ENCODE measurements at regions not wholly inside any gene's neighbourhood (a gene's known extent, or its start where the extent isn't known, plus 50 kb on each side); places are given as distances from the start of the nearest gene placed in this dataset.

DNA sequence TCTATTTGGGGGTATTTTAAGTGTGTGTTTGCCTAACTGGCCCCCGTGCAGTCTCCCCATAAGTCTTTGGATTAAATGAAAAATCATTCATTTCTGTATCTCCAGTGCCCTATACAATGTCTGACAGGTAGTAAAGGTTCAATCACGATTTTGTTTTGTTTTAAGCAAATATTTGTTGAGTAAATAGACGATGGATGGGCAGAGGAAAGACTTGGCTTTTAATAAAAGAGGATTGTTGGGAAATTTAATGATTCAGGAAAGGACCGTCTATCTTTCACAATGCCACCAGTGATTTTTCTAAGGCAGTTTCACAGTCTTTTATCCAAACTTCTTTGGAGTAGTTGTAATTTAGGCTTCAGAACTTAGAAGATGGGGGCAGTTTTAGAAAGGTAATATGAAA is 636.6 kb upstream of the GOT2 start:
- TF ChIP-seq, protein P1, sequence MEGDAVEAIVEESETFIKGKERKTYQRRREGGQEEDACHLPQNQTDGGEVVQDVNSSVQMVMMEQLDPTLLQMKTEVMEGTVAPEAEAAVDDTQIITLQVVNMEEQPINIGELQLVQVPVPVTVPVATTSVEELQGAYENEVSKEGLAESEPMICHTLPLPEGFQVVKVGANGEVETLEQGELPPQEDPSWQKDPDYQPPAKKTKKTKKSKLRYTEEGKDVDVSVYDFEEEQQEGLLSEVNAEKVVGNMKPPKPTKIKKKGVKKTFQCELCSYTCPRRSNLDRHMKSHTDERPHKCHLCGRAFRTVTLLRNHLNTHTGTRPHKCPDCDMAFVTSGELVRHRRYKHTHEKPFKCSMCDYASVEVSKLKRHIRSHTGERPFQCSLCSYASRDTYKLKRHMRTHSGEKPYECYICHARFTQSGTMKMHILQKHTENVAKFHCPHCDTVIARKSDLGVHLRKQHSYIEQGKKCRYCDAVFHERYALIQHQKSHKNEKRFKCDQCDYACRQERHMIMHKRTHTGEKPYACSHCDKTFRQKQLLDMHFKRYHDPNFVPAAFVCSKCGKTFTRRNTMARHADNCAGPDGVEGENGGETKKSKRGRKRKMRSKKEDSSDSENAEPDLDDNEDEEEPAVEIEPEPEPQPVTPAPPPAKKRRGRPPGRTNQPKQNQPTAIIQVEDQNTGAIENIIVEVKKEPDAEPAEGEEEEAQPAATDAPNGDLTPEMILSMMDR (IDR thresholded peaks at IDR 0.05; ENCODE audit: low read depth, low read length): no peak
- Histone ChIP-seq H3K4me3 (ENCODE audit: low read depth, low read length) (no peak overlapping the region), H3K27me3 (ENCODE audit: insufficient read depth, low read depth, severe bottlenecking) (peaks cover 3% of the 10 kb centered on the region), H3K27ac (no peak overlapping the region), H3K9me3 (ENCODE audit: severe bottlenecking) (no peaks in the 10 kb centered on the region), H3K36me3 (no peaks in the 10 kb centered on the region)
- no peak for DNase-seq

DNA sequence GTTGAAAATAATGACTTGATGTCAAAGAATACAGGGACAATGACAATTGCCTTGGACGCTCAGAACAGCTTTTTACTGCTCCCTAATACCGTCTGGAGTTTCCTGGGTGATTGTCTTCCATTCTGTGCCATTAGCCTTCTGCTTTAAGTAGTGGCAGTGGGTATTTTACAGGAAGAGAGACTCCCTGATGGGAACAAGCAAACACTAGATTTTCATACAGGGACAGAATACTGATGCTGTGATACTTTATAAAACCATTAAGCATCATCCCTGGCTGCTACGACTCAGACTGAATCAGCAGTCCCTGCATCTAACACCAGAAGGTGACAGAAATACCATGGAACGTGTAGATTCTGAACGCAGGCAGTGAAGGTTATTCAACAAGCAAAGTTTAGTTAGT is 635.4 kb upstream of the GOT2 start:
- H3K27ac ChIP-seq: no peak overlapping the region
- H3K9me3 ChIP-seq (ENCODE audit: severe bottlenecking): no peaks in the 10 kb centered on the region
- H3K36me3 ChIP-seq: no peaks in the 10 kb centered on the region
- no peak overlapping the region for H3K4me3 ChIP-seq (ENCODE audit: low read depth, low read length)
- H3K27me3 ChIP-seq (ENCODE audit: insufficient read depth, low read depth, severe bottlenecking): peaks cover 3% of the 10 kb centered on the region
- TF ChIP-seq, protein P1 (IDR thresholded peaks at IDR 0.05; ENCODE audit: low read depth, low read length): no peak
- DNase-seq: no peak

DNA sequence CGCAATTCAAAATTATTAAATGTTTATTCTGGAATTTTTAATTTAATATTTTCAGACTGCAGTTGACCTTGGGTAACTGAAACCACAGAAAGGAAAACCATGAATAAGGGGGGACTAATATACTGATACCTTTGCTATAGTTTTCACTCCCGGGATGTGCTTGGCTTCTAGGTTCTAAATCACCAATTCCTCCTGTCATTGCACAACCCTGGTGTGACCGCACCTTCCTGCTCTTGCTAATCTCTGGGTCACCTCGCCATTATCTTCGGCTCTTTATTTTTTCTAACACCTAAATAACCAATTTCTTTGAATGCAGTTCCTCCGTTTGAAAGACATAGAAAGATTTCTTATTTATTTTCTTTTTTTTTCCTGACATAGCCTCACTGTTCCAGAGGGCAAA is 634.5 kb upstream of the GOT2 start:
- Histone ChIP-seq H3K4me3 (ENCODE audit: low read depth, low read length) (no peak overlapping the region), H3K36me3 (no peaks in the 10 kb centered on the region), H3K9me3 (ENCODE audit: severe bottlenecking) (no peaks in the 10 kb centered on the region), H3K27me3 (ENCODE audit: insufficient read depth, low read depth, severe bottlenecking) (peaks cover 3% of the 10 kb centered on the region), H3K27ac (no peak overlapping the region)
- DNase-seq: no peak
- TF ChIP-seq, protein P1 (IDR thresholded peaks at IDR 0.05; ENCODE audit: low read depth, low read length): no peak

DNA sequence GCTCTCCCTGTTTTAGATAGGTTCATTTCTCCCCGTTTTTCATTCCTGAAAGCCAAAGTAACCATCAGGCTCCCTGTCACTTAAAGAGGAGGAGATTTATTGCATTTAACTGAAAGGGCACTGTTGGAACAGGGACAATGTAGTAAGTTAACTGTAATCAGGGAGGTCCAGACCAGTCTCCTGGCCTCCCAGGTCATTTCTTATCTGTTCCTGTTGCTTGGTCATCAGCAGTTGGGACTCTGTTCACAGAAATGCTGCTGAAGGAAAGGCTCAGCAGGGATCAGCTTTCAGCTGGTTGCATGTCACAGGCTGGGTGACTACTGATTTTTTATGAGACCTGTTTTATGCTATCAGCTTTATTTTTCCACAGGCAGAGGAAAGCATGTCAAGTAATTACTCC is 622.6 kb upstream of the GOT2 start:
- Histone ChIP-seq H3K36me3 (no peaks in the 10 kb centered on the region), H3K4me3 (ENCODE audit: low read depth, low read length) (no peak overlapping the region), H3K27me3 (ENCODE audit: insufficient read depth, low read depth, severe bottlenecking) (peaks cover 3% of the 10 kb centered on the region), H3K27ac (no peak overlapping the region), H3K9me3 (ENCODE audit: severe bottlenecking) (no peaks in the 10 kb centered on the region)
- no peak for DNase-seq
- TF ChIP-seq, protein P1 (IDR thresholded peaks at IDR 0.05; ENCODE audit: low read depth, low read length): no peak

DNA sequence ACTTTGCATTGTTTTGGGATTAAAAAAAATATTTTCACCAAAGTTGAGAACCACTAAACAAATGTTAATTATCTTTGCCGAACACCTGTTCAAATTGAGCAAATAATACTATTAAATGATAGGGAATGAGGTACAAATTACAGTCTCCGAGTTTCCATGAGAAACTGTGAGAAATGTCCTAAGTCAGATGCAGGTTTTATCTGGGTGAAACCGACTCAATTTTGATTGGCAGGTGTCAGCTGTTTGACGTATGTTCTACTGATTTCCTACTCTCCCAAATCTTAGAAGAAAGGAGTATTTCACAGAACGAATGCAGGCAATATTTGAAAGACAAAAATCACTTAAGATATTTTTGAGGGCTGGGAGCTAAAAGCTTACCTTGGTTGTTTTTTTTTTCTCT is 622.0 kb upstream of the GOT2 start:
- Histone ChIP-seq H3K27me3 (ENCODE audit: insufficient read depth, low read depth, severe bottlenecking) (peaks cover 3% of the 10 kb centered on the region), H3K4me3 (ENCODE audit: low read depth, low read length) (no peak overlapping the region), H3K27ac (no peak overlapping the region), H3K36me3 (no peaks in the 10 kb centered on the region), H3K9me3 (ENCODE audit: severe bottlenecking) (no peaks in the 10 kb centered on the region)
- no peak for DNase-seq
- TF ChIP-seq, protein P1 (IDR thresholded peaks at IDR 0.05; ENCODE audit: low read depth, low read length): no peak

DNA sequence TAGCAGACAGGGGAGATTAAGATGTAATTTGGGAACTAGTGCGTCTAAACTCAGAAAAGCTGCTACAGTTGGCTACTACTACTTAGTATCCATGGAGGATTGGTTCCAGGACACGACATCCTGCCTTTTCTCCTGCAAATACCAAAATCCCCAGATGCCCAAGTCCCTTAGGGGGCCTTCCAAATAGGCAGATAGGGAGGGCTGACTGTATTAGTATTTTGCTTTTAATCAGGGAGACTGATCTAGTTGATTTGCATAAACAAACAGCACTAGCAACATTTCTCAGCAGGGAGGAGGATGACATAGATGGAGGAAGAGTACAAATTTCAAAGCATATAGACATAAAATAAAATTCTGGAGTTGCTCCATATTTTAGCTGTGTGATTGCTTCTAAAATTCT is 621.6 kb upstream of the GOT2 start:
- H3K27ac ChIP-seq: no peak overlapping the region
- DNase-seq: no peak
- no peak overlapping the region for H3K4me3 ChIP-seq (ENCODE audit: low read depth, low read length)
- H3K9me3 ChIP-seq (ENCODE audit: severe bottlenecking): no peaks in the 10 kb centered on the region
- H3K27me3 ChIP-seq (ENCODE audit: insufficient read depth, low read depth, severe bottlenecking): peaks cover 3% of the 10 kb centered on the region
- no peaks in the 10 kb centered on the region for H3K36me3 ChIP-seq
- TF ChIP-seq, protein P1 (IDR thresholded peaks at IDR 0.05; ENCODE audit: low read depth, low read length): no peak

Data from WERI-Rb-1 (cell line).